PC-9 (cell line): ENCODE measurements at regions not wholly inside any gene's neighbourhood (a gene's known extent, or its start where the extent isn't known, plus 50 kb on each side); places are given as distances from the start of the nearest gene placed in this dataset.

Source experiments
- BruUV-seq: library from RNA; stranded (reverse); fragments of 400-500 nt; replicated peaks from 2 replicates; lab custom pipeline; 2021; lab: Mats Ljungman, UMichigan
- CTCF ChIA-PET: fragments of 300-600 bp; sonication (Branson Sonifier 250); formaldehyde crosslinking; loops from one replicate; lab custom pipeline; 2022; ENCODE audit warnings: antibody characterized with exemption; lab: Charles Lee
- POLR2A ChIA-PET: fragments of 300-600 bp; sonication (Branson Sonifier 250); formaldehyde crosslinking; loops from one replicate; lab custom pipeline; 2022; ENCODE audit warnings: antibody characterized with exemption; ENCODE audit not compliant: unreplicated experiment; lab: Charles Lee
- DNase-seq, 2 experiments: peaks; one replicate each; pipeline versions ENCODE4 v3.0.0 to v3.0.0-alpha.2; 2015 to 2022; ENCODE audit warnings: mixed read lengths in 1 of 2
- H2AFZ ChIP-seq: fragments of 200-600 bp; sonication (generic); 2 replicates; pipeline ENCODE4 v1.8.1; 2017; ENCODE audit warnings: antibody characterized with exemption
- H3F3A ChIP-seq: fragments of 200-600 bp; sonication (generic); 2 replicates; pipeline ENCODE4 v1.8.1; 2017; ENCODE audit warnings: antibody characterized with exemption, mild to moderate bottlenecking, low read depth; ENCODE audit not compliant: insufficient read depth
- H3K27ac ChIP-seq: fragments of 200-600 bp; sonication (generic); 2 replicates; pipeline ENCODE4 v1.6.1; 2016; ENCODE audit warnings: mixed run types
- H3K27me3 ChIP-seq: fragments of 200-600 bp; sonication (generic); 2 replicates; pipeline ENCODE4 v1.6.1; 2016; ENCODE audit warnings: low read depth, mixed run types; ENCODE audit not compliant: insufficient read depth
- H3K36me3 ChIP-seq: fragments of 200-600 bp; sonication (generic); 2 replicates; pipeline ENCODE4 v1.6.1; 2016; ENCODE audit warnings: low read depth, mixed run types
- H3K4me1 ChIP-seq: fragments of 200-600 bp; sonication (generic); replicated peaks from 2 replicates; pipeline ENCODE4 v1.6.1; 2016; ENCODE audit warnings: mixed run types; ENCODE audit not compliant: insufficient read depth
- H3K4me2 ChIP-seq: fragments of 200-600 bp; sonication (generic); 2 replicates; pipeline ENCODE4 v1.6.1; 2017; ENCODE audit warnings: mixed run types
- H3K4me3 ChIP-seq: fragments of 200-600 bp; sonication (generic); 2 replicates; pipeline ENCODE4 v1.6.1; 2016; ENCODE audit warnings: mixed run types
- H3K79me2 ChIP-seq: fragments of 200-600 bp; sonication (generic); 2 replicates; pipeline ENCODE4 v1.6.1; 2017; ENCODE audit warnings: low read depth, mixed run types
- H3K9me2 ChIP-seq: fragments of 200-600 bp; sonication (generic); 2 replicates; pipeline ENCODE4 v1.8.1; 2017; ENCODE audit warnings: mild to moderate bottlenecking; ENCODE audit not compliant: insufficient read depth
- H3K9me3 ChIP-seq: fragments of 200-600 bp; sonication (generic); 2 replicates; pipeline ENCODE4 v1.8.1; 2016; ENCODE audit warnings: low read depth; ENCODE audit not compliant: insufficient read depth
- H4K20me1 ChIP-seq: fragments of 200-600 bp; sonication (generic); 2 replicates; pipeline ENCODE4 v1.8.1; 2017; ENCODE audit not compliant: insufficient read depth
- EZH2 ChIP-seq: fragments of 200-600 bp; sonication (generic); IDR thresholded peaks from 2 replicates; pipeline ENCODE4 v1.8.0; 2017; ENCODE audit warnings: antibody characterized with exemption, low read depth
- intact Hi-C: fragments of 100-400 bp; cut with micrococcal nuclease; formaldehyde crosslinking; loops from one replicate; pipeline ENCODE4 v1.10.0; 2022; ENCODE audit not compliant: unreplicated experiment
- TF ChIP-seq, protein P1 (sequence below): fragments of 200-600 bp; sonication (generic); conservative IDR thresholded peaks from 2 replicates; pipeline ENCODE4 v1.6.1; 2017; ENCODE audit warnings: mixed run types, antibody characterized with exemption, mild to moderate bottlenecking, moderate library complexity

DNA sequence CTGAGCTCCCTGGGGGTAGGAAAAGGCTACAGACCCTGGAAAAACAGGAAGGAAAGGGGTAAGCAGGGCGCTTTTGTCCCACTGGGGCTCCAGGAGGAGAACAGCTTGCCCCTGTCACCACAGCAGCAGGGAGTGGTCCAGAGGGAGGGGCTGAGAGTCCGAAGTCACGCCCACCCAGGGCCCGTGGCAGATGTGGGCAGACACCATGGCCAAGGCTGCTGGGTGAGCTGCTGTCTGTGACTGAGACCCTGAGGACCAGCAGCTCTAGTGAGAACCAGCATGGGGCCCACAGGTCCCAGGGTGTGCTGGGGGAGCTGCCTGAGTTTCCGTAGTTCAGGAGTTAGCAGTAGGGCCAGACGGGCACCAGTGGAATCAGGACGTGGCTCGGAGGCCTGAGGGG, 162.0 kb downstream of the SPP2 start:
- Histone ChIP-seq H3K36me3 (0 out of 2 replicates have a peak, but pooled peaks cover 4% of the 10 kb centered on the region), H3K9me3 (peaks cover under 1% of the 10 kb centered on the region; the same call in 1 of the 2 replicates), H3K27me3 (no peaks in the 10 kb centered on the region), H3K4me2 (no peak overlapping the region), H4K20me1 (no peaks in the 10 kb centered on the region), H3F3A (0 out of 2 replicates have a peak, but pooled peaks cover 4% of the 10 kb centered on the region), H2AFZ (no peak overlapping the region), H3K27ac (no peak overlapping the region), H3K79me2 (no peaks in the 10 kb centered on the region), H3K4me1 (peaks cover 10% of the 10 kb centered on the region), H3K9me2 (no peaks in the 10 kb centered on the region), H3K4me3 (no peak overlapping the region)
- DNase-seq: no peak
- CTCF ChIA-PET: interaction anchor here (0.6 kb wide), 2 partner anchors 112 to 506 kb away, joined by 4 to 5 read pairs; no protein-coding TSS in a partner anchor
- POLR2A ChIA-PET: no interaction called here
- no TSS peak for BruUV-seq
- intact Hi-C loops: no loop called here
- TF ChIP-seq, protein P1, sequence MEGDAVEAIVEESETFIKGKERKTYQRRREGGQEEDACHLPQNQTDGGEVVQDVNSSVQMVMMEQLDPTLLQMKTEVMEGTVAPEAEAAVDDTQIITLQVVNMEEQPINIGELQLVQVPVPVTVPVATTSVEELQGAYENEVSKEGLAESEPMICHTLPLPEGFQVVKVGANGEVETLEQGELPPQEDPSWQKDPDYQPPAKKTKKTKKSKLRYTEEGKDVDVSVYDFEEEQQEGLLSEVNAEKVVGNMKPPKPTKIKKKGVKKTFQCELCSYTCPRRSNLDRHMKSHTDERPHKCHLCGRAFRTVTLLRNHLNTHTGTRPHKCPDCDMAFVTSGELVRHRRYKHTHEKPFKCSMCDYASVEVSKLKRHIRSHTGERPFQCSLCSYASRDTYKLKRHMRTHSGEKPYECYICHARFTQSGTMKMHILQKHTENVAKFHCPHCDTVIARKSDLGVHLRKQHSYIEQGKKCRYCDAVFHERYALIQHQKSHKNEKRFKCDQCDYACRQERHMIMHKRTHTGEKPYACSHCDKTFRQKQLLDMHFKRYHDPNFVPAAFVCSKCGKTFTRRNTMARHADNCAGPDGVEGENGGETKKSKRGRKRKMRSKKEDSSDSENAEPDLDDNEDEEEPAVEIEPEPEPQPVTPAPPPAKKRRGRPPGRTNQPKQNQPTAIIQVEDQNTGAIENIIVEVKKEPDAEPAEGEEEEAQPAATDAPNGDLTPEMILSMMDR: no peak
- no peak for TF ChIP-seq EZH2

DNA sequence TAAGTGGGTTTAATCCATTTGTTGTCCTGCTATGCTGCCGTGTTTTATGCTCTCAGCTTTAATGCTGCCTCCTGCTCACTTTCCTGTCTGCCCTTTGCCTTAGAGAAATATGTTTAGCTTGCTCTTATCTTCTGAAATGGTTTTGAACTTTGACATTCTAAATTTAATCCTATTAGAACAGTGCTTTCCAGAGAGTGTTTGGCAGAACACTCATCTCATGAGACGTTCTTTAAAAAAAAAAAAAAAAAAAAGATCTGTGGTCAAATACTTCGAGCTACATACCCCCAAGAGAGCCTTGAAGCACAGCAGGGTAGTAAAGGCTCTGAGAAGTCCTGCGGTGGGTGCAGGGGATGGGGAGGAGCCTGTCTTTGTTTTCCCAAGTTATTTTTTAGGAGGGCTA, 161.3 kb downstream of the SPP2 start:
- ChIA-PET CTCF (interaction anchor here (0.6 kb wide), 2 partner anchors 113 to 507 kb away, joined by 4 to 5 read pairs; no protein-coding TSS in a partner anchor), POLR2A (no interaction called here)
- H3K9me3 ChIP-seq: peaks cover 8% of the 10 kb centered on the region
- no peak for DNase-seq
- BruUV-seq: no TSS peak
- H2AFZ ChIP-seq: no peak overlapping the region
- peak overlapping the region; percentile 44 for H3K4me2 ChIP-seq
- TF ChIP-seq, protein P1: no peak
- TF ChIP-seq EZH2: no peak
- 0 out of 2 replicates have a peak, but pooled peaks cover 4% of the 10 kb centered on the region for H3K36me3 ChIP-seq
- no peaks in the 10 kb centered on the region for H3K9me2 ChIP-seq
- no peak overlapping the region for H3K4me3 ChIP-seq
- H3K27me3 ChIP-seq: no peaks in the 10 kb centered on the region
- H4K20me1 ChIP-seq: no peaks in the 10 kb centered on the region
- H3F3A ChIP-seq: 0 out of 2 replicates have a peak, but pooled peaks cover 7% of the 10 kb centered on the region
- H3K79me2 ChIP-seq: no peaks in the 10 kb centered on the region
- peaks cover 10% of the 10 kb centered on the region for H3K4me1 ChIP-seq
- intact Hi-C loops: no loop called here
- H3K27ac ChIP-seq: no peak overlapping the region

DNA sequence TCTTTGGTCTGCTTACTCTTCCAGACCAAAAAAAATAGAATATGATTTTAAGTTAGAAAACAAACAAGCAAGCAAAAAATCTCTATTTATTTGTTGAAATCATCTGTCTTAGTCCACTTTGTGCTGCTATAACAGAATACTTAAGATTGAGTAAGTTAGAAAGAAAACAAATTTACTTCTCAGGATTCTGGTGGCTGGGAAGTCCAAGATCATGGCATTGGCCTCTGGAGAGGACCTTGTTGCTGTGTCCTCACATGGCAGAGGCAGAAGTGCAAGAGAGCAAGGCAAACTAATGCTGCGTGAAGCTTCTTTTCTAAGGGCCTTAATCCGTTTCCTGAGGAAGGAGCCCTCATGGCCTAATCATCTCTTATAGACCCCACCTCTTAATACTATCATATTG, 156.2 kb downstream of the SPP2 start:
- Histone ChIP-seq H4K20me1 (no peaks in the 10 kb centered on the region), H3K27me3 (no peaks in the 10 kb centered on the region), H3K9me2 (no peaks in the 10 kb centered on the region), H3K4me2 (no peak overlapping the region), H2AFZ (no peak overlapping the region), H3F3A (peaks cover 47% of the 10 kb centered on the region), H3K36me3 (0 out of 2 replicates have a peak, but pooled peaks cover 4% of the 10 kb centered on the region), H3K79me2 (no peaks in the 10 kb centered on the region), H3K4me1 (peaks cover 49% of the 10 kb centered on the region), H3K4me3 (no peak overlapping the region), H3K9me3 (peaks cover 19% of the 10 kb centered on the region), H3K27ac (no peak overlapping the region)
- ChIA-PET CTCF (interaction anchor here (0.6 kb wide), 1 partner anchor 348 kb away, joined by 3 read pairs; no protein-coding TSS in a partner anchor), POLR2A (no interaction called here)
- intact Hi-C loops: no loop called here
- no peak for DNase-seq
- TF ChIP-seq, protein P1: no peak
- no peak for TF ChIP-seq EZH2
- no TSS peak for BruUV-seq
